Neural crest cell (in vitro differentiated cells): ENCODE measurements at regions not wholly inside any gene's neighbourhood (a gene's known extent, or its start where the extent isn't known, plus 50 kb on each side); places are given as distances from the start of the nearest gene placed in this dataset.
A peak's percentile ranks its signal among the peaks of the same experiment; 100 is the strongest.

ENCODE experiments used
- DNase-seq: peaks from one replicate; pipeline ENCODE4 v3.0.0; 2021; ENCODE audit warnings: low read depth, mixed read lengths, low spot score
- H3K27ac Mint-ChIP-seq: one replicate; pipeline ENCODE4 v1.8.0; 2021; ENCODE audit warnings: mild to moderate bottlenecking, mixed read lengths; ENCODE audit not compliant: unreplicated experiment
- H3K27me3 Mint-ChIP-seq: 2 replicates; pipeline ENCODE4 v1.8.0; 2021; ENCODE audit warnings: low read depth, mild to moderate bottlenecking, mixed read lengths
- H3K36me3 Mint-ChIP-seq: 2 replicates; pipeline ENCODE4 v1.8.0; 2021; ENCODE audit warnings: low read depth, mild to moderate bottlenecking, mixed read lengths
- H3K4me1 Mint-ChIP-seq: 2 replicates; pipeline ENCODE4 v1.8.0; 2021; ENCODE audit warnings: mixed read lengths
- H3K4me3 Mint-ChIP-seq: one replicate; pipeline ENCODE4 v1.8.0; 2021; ENCODE audit warnings: mild to moderate bottlenecking, mixed read lengths
- H3K9me3 Mint-ChIP-seq: 2 replicates; pipeline ENCODE4 v1.8.0; 2021; ENCODE audit warnings: mixed read lengths
- CTCF ChIP-seq: fragments of 200-600 bp; sonication (generic); conservative IDR thresholded peaks from 2 replicates; pipeline ENCODE4 v1.5.0; 2021; ENCODE audit warnings: antibody characterized with exemption, mild to moderate bottlenecking

- peak overlapping the region; percentile 67 for H3K27ac Mint-ChIP-seq
- no peaks in the 10 kb centered on the region for H3K36me3 Mint-ChIP-seq
- peaks cover 2% of the 10 kb centered on the region for H3K27me3 Mint-ChIP-seq
- DNase-seq = no peak
- TF ChIP-seq CTCF = no peak
- peaks cover 21% of the 10 kb centered on the region for H3K4me1 Mint-ChIP-seq
- H3K4me3 Mint-ChIP-seq = peak overlapping the region; percentile 14
- no peaks in the 10 kb centered on the region for H3K9me3 Mint-ChIP-seq
Measured at GRCh38 chr2:385785-386184, 97.9 kb upstream of the ALKAL2 start.

- no peaks in the 10 kb centered on the region for H3K36me3 Mint-ChIP-seq
- no peaks in the 10 kb centered on the region for H3K9me3 Mint-ChIP-seq
- peak overlapping the region; percentile 35 for H3K27ac Mint-ChIP-seq
- H3K27me3 Mint-ChIP-seq = peaks cover 2% of the 10 kb centered on the region
- H3K4me3 Mint-ChIP-seq = no peak overlapping the region
- peaks cover 21% of the 10 kb centered on the region for H3K4me1 Mint-ChIP-seq
- no peak for TF ChIP-seq CTCF
- DNase-seq = no peak
Measured at GRCh38 chr2:385061-385460, 97.2 kb upstream of the ALKAL2 start.

- DNase-seq = no peak
- H3K4me3 Mint-ChIP-seq = no peak overlapping the region
- no peaks in the 10 kb centered on the region for H3K36me3 Mint-ChIP-seq
- H3K27me3 Mint-ChIP-seq = peaks cover 2% of the 10 kb centered on the region
- no peak for TF ChIP-seq CTCF
- peaks cover 4% of the 10 kb centered on the region for H3K9me3 Mint-ChIP-seq
- no peak overlapping the region for H3K27ac Mint-ChIP-seq
- H3K4me1 Mint-ChIP-seq = peaks cover 21% of the 10 kb centered on the region
Measured at GRCh38 chr2:383888-384287, 96.0 kb upstream of the ALKAL2 start.

- H3K36me3 Mint-ChIP-seq = no peaks in the 10 kb centered on the region
- TF ChIP-seq CTCF = peak; percentile 39
- peak; percentile 30 for DNase-seq
- peaks cover 21% of the 10 kb centered on the region for H3K4me1 Mint-ChIP-seq
- no peak overlapping the region for H3K27ac Mint-ChIP-seq
- peaks cover 2% of the 10 kb centered on the region for H3K27me3 Mint-ChIP-seq
- peaks cover 7% of the 10 kb centered on the region for H3K9me3 Mint-ChIP-seq
- no peak overlapping the region for H3K4me3 Mint-ChIP-seq
Measured at GRCh38 chr2:383178-383577, 95.3 kb upstream of the ALKAL2 start.

- H3K27ac Mint-ChIP-seq = no peak overlapping the region
- peaks cover 21% of the 10 kb centered on the region for H3K4me1 Mint-ChIP-seq
Measured at GRCh38 chr2:382728-383022, 94.8 kb upstream of the ALKAL2 start.

More at GRCh38 chr2:382728-383022, 94.8 kb upstream of the ALKAL2 start:
- Mint-ChIP-seq H3K27me3 (peaks cover 2% of the 10 kb centered on the region), H3K9me3 (peaks cover 9% of the 10 kb centered on the region), H3K36me3 (no peaks in the 10 kb centered on the region), H3K4me3 (no peak overlapping the region)
- no peak for TF ChIP-seq CTCF
- no peak for DNase-seq
